ENCODE measurements at regions not wholly inside any gene's neighbourhood (a gene's known extent, or its start where the extent isn't known, plus 50 kb on each side); places are given as distances from the start of the nearest gene placed in this dataset.

GRCh38 chr2:106338043-106338442 lies 130.2 kb downstream of the RGPD3 start:
- Histone ChIP-seq H3K27ac (ENCODE audit: low read length) (no peak overlapping the region), H3K9me3 (ENCODE audit: control insufficient read depth, insufficient read depth, low read depth, low read length) (no peaks in the 10 kb centered on the region), H3K27me3 (ENCODE audit: control insufficient read depth, insufficient read depth, low read length) (no peaks in the 10 kb centered on the region), H3K4me1 (ENCODE audit: control insufficient read depth, insufficient read depth, low read length) (no peaks in the 10 kb centered on the region), H3K4me3 (ENCODE audit: low read depth in 2 of 2, low read length in 2 of 2) (no peak overlapping the region), H3K36me3 (ENCODE audit: control insufficient read depth, insufficient read depth, low read length) (no peaks in the 10 kb centered on the region)
- BruUV-seq (replicated peaks): no TSS peak
- in situ Hi-C loops (cut with HindIII; ENCODE audit: low pct_unique_long_range_greater_than_20kb, low sequenced_read_pairs): no loop called here
- intact Hi-C loops (cut with micrococcal nuclease; ENCODE audit: unreplicated experiment): no loop called here
- TF ChIP-seq POLR2AphosphoS5 (IDR thresholded peaks at IDR 0.05; ENCODE audit: low read depth, low read length) (no peak), SIN3A (IDR thresholded peaks at IDR 0.05; ENCODE audit: borderline replicate concordance, insufficient read depth, low read depth, low read length) (no peak), REST (IDR thresholded peaks at IDR 0.05; ENCODE audit: insufficient read depth in 1 of 2, low read depth in 2 of 2, low read length in 1 of 2) (no peak), TCF7L2 (IDR thresholded peaks at IDR 0.05; ENCODE audit: low read depth, low read length) (no peak)
- TF ChIP-seq, protein P1, sequence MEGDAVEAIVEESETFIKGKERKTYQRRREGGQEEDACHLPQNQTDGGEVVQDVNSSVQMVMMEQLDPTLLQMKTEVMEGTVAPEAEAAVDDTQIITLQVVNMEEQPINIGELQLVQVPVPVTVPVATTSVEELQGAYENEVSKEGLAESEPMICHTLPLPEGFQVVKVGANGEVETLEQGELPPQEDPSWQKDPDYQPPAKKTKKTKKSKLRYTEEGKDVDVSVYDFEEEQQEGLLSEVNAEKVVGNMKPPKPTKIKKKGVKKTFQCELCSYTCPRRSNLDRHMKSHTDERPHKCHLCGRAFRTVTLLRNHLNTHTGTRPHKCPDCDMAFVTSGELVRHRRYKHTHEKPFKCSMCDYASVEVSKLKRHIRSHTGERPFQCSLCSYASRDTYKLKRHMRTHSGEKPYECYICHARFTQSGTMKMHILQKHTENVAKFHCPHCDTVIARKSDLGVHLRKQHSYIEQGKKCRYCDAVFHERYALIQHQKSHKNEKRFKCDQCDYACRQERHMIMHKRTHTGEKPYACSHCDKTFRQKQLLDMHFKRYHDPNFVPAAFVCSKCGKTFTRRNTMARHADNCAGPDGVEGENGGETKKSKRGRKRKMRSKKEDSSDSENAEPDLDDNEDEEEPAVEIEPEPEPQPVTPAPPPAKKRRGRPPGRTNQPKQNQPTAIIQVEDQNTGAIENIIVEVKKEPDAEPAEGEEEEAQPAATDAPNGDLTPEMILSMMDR (IDR thresholded peaks at IDR 0.05): no peak
- ChIA-PET POLR2A (no interaction called here), CTCF (no interaction called here)
- DNase-seq (ENCODE audit: low read depth, low spot score): no peak
- ATAC-seq: no peak

- TF ChIP-seq TCF7L2 (IDR thresholded peaks at IDR 0.05; ENCODE audit: low read depth, low read length): no peak
- no peak for TF ChIP-seq POLR2AphosphoS5 (IDR thresholded peaks at IDR 0.05; ENCODE audit: low read depth, low read length)
- TF ChIP-seq, protein P1 (IDR thresholded peaks at IDR 0.05): no peak
- TF ChIP-seq REST (IDR thresholded peaks at IDR 0.05; ENCODE audit: insufficient read depth in 1 of 2, low read depth in 2 of 2, low read length in 1 of 2): no peak
- TF ChIP-seq SIN3A (IDR thresholded peaks at IDR 0.05; ENCODE audit: borderline replicate concordance, insufficient read depth, low read depth, low read length): no peak
- ChIA-PET CTCF (no interaction called here), POLR2A (no interaction called here)
- H3K27ac ChIP-seq (ENCODE audit: low read length): no peak overlapping the region
- no peaks in the 10 kb centered on the region for H3K36me3 ChIP-seq (ENCODE audit: control insufficient read depth, insufficient read depth, low read length)
- no peaks in the 10 kb centered on the region for H3K4me1 ChIP-seq (ENCODE audit: control insufficient read depth, insufficient read depth, low read length)
- no TSS peak for BruUV-seq (replicated peaks)
- no peak overlapping the region for H3K4me3 ChIP-seq (ENCODE audit: low read depth in 2 of 2, low read length in 2 of 2)
- H3K9me3 ChIP-seq (ENCODE audit: control insufficient read depth, insufficient read depth, low read depth, low read length): no peaks in the 10 kb centered on the region
- intact Hi-C loops (cut with micrococcal nuclease; ENCODE audit: unreplicated experiment) (no loop called here), in situ Hi-C loops (cut with HindIII; ENCODE audit: low pct_unique_long_range_greater_than_20kb, low sequenced_read_pairs) (no loop called here)
- no peaks in the 10 kb centered on the region for H3K27me3 ChIP-seq (ENCODE audit: control insufficient read depth, insufficient read depth, low read length)
- DNase-seq (ENCODE audit: low read depth, low spot score) (no peak), ATAC-seq (no peak)
These were observed 131.5 kb downstream of the RGPD3 start for GRCh38 chr2:106336737-106337136.

All from Panc1 (cell line).